B cell (primary cell): ENCODE measurements at regions not wholly inside any gene's neighbourhood (a gene's known extent, or its start where the extent isn't known, plus 50 kb on each side); places are given as distances from the start of the nearest gene placed in this dataset.

Source experiments
- ATAC-seq: fragments of 200-7000 bp; cut with Tn5 transposase; one replicate; pipeline ENCODE4 v1.10.0; 2021; ENCODE audit warnings: low read depth, mild to moderate bottlenecking, moderate number of reproducible peaks, moderate library complexity
- CTCF ChIA-PET: fragments of 350-600 bp; sonication (Branson Sonifier 250); formaldehyde crosslinking; loops from one replicate; lab custom pipeline; 2021; ENCODE audit warnings: antibody characterized with exemption, inconsistent platforms; lab: Charles Lee
- POLR2A ChIA-PET: fragments of 350-600 bp; sonication (Branson Sonifier 250); formaldehyde crosslinking; loops from one replicate; lab custom pipeline; 2021; ENCODE audit warnings: antibody characterized with exemption; lab: Charles Lee
- DNase-seq: peaks from one replicate; pipeline ENCODE4 v3.0.0; 2013
- H2AFZ ChIP-seq: 2 replicates; pipeline ENCODE4 v1.6.1; 2012; ENCODE audit warnings: mild to moderate bottlenecking, low read depth, low read length; ENCODE audit not compliant: insufficient read depth, poor library complexity, severe bottlenecking
- H3K27ac ChIP-seq, 2 donors: 1 replicate in 1 of 2; 2 replicates in 1 of 2; pipeline ENCODE4 v1.5.1; 2012 to 2013; ENCODE audit warnings: low read length in 2 of 2, mild to moderate bottlenecking in 2 of 2, moderate library complexity in 1 of 2
- H3K27me3 ChIP-seq, 4 experiments: fragments of 200-600 bp in 1 of 4; sonication (generic) in 1 of 4; replicated peaks in 1 of 4; 1 replicate in 2 of 4; 2 replicates in 2 of 4; pipeline versions ENCODE4 v1.6.1 to v1.7.0; 2013 to 2016; ENCODE audit warnings: low read length in 3 of 4, mild to moderate bottlenecking in 2 of 4, mixed read lengths in 1 of 4, moderate library complexity in 1 of 4; ENCODE audit not compliant: insufficient read depth in 4 of 4, control insufficient read depth in 3 of 4; ENCODE audit errors: control extremely low read depth in 1 of 4
- H3K36me3 ChIP-seq, 2 experiments: replicated peaks in 1 of 2; 1 replicate in 1 of 2; 2 replicates in 1 of 2; pipeline versions ENCODE4 v1.6.1 to v1.7.1; 2013; ENCODE audit warnings: low read length in 1 of 2; ENCODE audit not compliant: insufficient read depth in 2 of 2, control insufficient read depth in 1 of 2; ENCODE audit errors: control extremely low read depth in 1 of 2, extremely low read depth in 1 of 2
- H3K4me1 ChIP-seq, 2 donors: fragments of 200-600 bp in 1 of 2; sonication (generic) in 1 of 2; 1 replicate in 1 of 2; 2 replicates in 1 of 2; pipeline versions ENCODE4 v1.5.1 to v1.6.1; 2013 to 2017; ENCODE audit warnings: low read length in 2 of 2; ENCODE audit not compliant: control insufficient read depth in 2 of 2, insufficient read depth in 2 of 2
- H3K4me2 ChIP-seq: replicated peaks from 2 replicates; pipeline ENCODE3; 2012; ENCODE audit warnings: mild to moderate bottlenecking, low read depth, low read length; ENCODE audit not compliant: poor library complexity, severe bottlenecking
- H3K4me3 ChIP-seq, 5 experiments: fragments of 200-600 bp in 1 of 5; sonication (generic) in 1 of 5; 1 replicate in 3 of 5; 2 replicates in 2 of 5; pipeline versions ENCODE4 v1.5.1 to v1.7.0; 2011 to 2016; ENCODE audit warnings: low read length in 4 of 5, mild to moderate bottlenecking in 4 of 5, low read depth in 2 of 5, control low read depth in 1 of 5, moderate library complexity in 1 of 5; ENCODE audit not compliant: insufficient read depth in 1 of 5; ENCODE audit errors: control extremely low read depth in 1 of 5, extremely low read depth in 1 of 5
- H3K79me2 ChIP-seq: fragments of 200-600 bp; sonication (generic); one replicate; pipeline ENCODE4 v1.6.0; 2016; ENCODE audit warnings: low read length; ENCODE audit not compliant: control insufficient read depth, insufficient read depth
- H3K9ac ChIP-seq: fragments of 200-600 bp; sonication (generic); 2 replicates; pipeline ENCODE4 v1.6.1; 2017; ENCODE audit warnings: mild to moderate bottlenecking, low read length, moderate library complexity
- H3K9me3 ChIP-seq, 3 donors: one replicate each; pipeline versions ENCODE4 v1.6.1 to v1.7.1; 2013; ENCODE audit warnings: low read length in 2 of 3; ENCODE audit not compliant: control insufficient read depth in 2 of 3, insufficient read depth in 1 of 3; ENCODE audit errors: control extremely low read depth in 1 of 3
- H4K20me1 ChIP-seq: 2 replicates; pipeline ENCODE4 v1.6.0; 2012; ENCODE audit warnings: mild to moderate bottlenecking, low read length; ENCODE audit not compliant: insufficient read depth, control insufficient read depth, poor library complexity, severe bottlenecking
- H3K27ac Mint-ChIP-seq: one replicate; pipeline ENCODE4 v1.8.0; 2021; ENCODE audit warnings: mixed read lengths
- H3K27me3 Mint-ChIP-seq: one replicate; pipeline ENCODE4 v1.8.0; 2021; ENCODE audit warnings: mixed read lengths
- H3K4me1 Mint-ChIP-seq: one replicate; pipeline ENCODE4 v1.8.0; 2021; ENCODE audit warnings: mixed read lengths
- H3K4me3 Mint-ChIP-seq: one replicate; pipeline ENCODE4 v1.8.0; 2021; ENCODE audit warnings: mixed read lengths
- H3K9me3 Mint-ChIP-seq: one replicate; pipeline ENCODE4 v1.8.0; 2022; ENCODE audit warnings: mixed read lengths; ENCODE audit not compliant: insufficient read depth
- EZH2 ChIP-seq: IDR thresholded peaks from 2 replicates; pipeline ENCODE4 v1.6.1; 2012; ENCODE audit warnings: borderline replicate concordance, low read depth, mild to moderate bottlenecking, moderate library complexity, low read length; ENCODE audit not compliant: insufficient read depth, poor library complexity, severe bottlenecking
- WGBS: methylation state at CpG from one replicate; pipeline ENCODE4 v1.1.5; 2013; ENCODE audit warnings: missing lambda C conversion rate; ENCODE audit not compliant: insufficient coverage; 5-methylcytosine and 5-hydroxymethylcytosine counted together
- intact Hi-C: fragments of 100-400 bp; cut with micrococcal nuclease; formaldehyde crosslinking; loops from one replicate; pipeline ENCODE4 v1.10.0; 2022
- TF ChIP-seq, protein P1 (sequence below): fragments of 200-600 bp; IDR thresholded peaks from one replicate; pipeline ENCODE4 v1.8.0; 2022; ENCODE audit warnings: antibody characterized with exemption, mild to moderate bottlenecking

DNA sequence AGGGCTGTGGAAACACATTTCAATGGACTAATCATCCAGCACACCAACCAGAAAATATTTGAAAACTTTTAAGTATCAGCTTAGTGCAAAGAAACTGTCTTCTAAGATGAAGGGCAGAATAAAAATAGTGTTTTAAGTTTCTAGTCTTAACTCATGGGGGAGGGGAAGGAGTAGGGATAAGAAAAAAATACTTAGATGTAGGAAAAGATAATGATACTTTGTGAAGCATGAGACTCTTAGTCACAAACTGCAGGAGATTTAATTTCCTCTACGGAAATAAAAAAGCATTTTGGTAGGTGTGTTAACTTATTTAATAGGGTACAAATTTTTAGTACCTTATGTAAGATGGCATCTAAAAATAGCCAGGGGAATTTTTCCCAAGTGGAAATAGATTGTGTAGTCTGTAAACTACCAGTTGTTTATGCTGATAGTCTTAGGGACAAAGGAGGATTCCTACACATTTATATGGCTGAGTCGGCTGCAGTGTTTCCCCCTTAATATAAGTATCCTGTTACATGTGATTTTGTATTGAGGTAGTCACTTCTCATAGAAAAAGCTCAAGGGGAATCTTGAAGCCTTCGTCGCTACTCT lies 78.2 kb upstream of the GBE1 start:
- no peak overlapping the region for H3K4me2 ChIP-seq
- H3K4me3 ChIP-seq: no peak overlapping the region
- no peak overlapping the region for H2AFZ ChIP-seq
- no peak for TF ChIP-seq EZH2
- TF ChIP-seq, protein P1, sequence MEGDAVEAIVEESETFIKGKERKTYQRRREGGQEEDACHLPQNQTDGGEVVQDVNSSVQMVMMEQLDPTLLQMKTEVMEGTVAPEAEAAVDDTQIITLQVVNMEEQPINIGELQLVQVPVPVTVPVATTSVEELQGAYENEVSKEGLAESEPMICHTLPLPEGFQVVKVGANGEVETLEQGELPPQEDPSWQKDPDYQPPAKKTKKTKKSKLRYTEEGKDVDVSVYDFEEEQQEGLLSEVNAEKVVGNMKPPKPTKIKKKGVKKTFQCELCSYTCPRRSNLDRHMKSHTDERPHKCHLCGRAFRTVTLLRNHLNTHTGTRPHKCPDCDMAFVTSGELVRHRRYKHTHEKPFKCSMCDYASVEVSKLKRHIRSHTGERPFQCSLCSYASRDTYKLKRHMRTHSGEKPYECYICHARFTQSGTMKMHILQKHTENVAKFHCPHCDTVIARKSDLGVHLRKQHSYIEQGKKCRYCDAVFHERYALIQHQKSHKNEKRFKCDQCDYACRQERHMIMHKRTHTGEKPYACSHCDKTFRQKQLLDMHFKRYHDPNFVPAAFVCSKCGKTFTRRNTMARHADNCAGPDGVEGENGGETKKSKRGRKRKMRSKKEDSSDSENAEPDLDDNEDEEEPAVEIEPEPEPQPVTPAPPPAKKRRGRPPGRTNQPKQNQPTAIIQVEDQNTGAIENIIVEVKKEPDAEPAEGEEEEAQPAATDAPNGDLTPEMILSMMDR: no peak
- peaks cover 5% of the 10 kb centered on the region for H3K4me1 Mint-ChIP-seq
- ChIA-PET CTCF (no interaction called here), POLR2A (no interaction called here)
- H3K9me3 Mint-ChIP-seq: no peaks in the 10 kb centered on the region
- H3K79me2 ChIP-seq: no peaks in the 10 kb centered on the region
- no CpG with 5 or more reads among the region's 4 CpGs for WGBS
- H3K27me3 Mint-ChIP-seq: peaks cover 3% of the 10 kb centered on the region
- DNase-seq: no peak
- no peaks in the 10 kb centered on the region for H3K36me3 ChIP-seq
- H3K4me3 Mint-ChIP-seq: no peak overlapping the region
- H4K20me1 ChIP-seq: no peaks in the 10 kb centered on the region
- intact Hi-C loops: no loop called here
- H3K27ac Mint-ChIP-seq: no peak overlapping the region
- H3K9ac ChIP-seq: no peak overlapping the region
- no peak for ATAC-seq
- no peak overlapping the region for H3K27ac ChIP-seq
- no peaks in the 10 kb centered on the region for H3K9me3 ChIP-seq
- peaks cover 0 to 8% of the 10 kb centered on the region in 2 donors for H3K4me1 ChIP-seq
- no peaks in the 10 kb centered on the region for H3K27me3 ChIP-seq

DNA sequence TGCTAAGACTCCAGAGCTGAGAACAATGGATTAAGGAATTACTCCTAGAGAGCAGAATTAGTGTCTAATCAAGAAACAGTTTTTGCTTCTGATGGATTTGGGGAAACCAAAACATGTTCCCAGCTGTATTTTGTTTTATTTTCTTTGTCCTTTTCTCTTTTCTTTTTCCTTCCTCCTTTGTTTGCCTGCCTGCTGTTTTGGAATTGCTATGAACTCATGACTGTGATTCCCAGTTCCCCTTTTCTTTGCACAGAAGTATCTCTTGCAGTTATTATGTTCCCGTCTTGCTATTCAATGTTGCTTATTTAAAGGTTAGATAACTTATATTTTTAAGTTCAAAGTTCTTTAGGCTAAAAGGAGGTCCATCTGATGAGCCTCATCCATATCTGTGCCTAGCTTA lies 77.0 kb upstream of the GBE1 start:
- no CpG with 5 or more reads among the region's 1 CpG for WGBS
- no peak overlapping the region for H3K27ac Mint-ChIP-seq
- DNase-seq (no peak), ATAC-seq (no peak)
- no peaks in the 10 kb centered on the region for H3K9me3 ChIP-seq
- H3K27me3 Mint-ChIP-seq: peaks cover 3% of the 10 kb centered on the region
- H4K20me1 ChIP-seq: no peaks in the 10 kb centered on the region
- H3K79me2 ChIP-seq: no peaks in the 10 kb centered on the region
- ChIA-PET POLR2A (no interaction called here), CTCF (no interaction called here)
- no peak overlapping the region for H3K27ac ChIP-seq
- peaks cover 0 to 8% of the 10 kb centered on the region in 2 donors for H3K4me1 ChIP-seq
- intact Hi-C loops: no loop called here
- H3K27me3 ChIP-seq: no peaks in the 10 kb centered on the region
- H3K9ac ChIP-seq: no peak overlapping the region
- H3K4me3 ChIP-seq: no peak overlapping the region
- no peak overlapping the region for H2AFZ ChIP-seq
- TF ChIP-seq, protein P1: no peak
- no peak for TF ChIP-seq EZH2
- H3K4me1 Mint-ChIP-seq: peaks cover 5% of the 10 kb centered on the region
- H3K4me3 Mint-ChIP-seq: no peak overlapping the region
- no peaks in the 10 kb centered on the region for H3K36me3 ChIP-seq
- H3K9me3 Mint-ChIP-seq: no peaks in the 10 kb centered on the region
- no peak overlapping the region for H3K4me2 ChIP-seq
